ENCODE measurements at regions not wholly inside any gene's neighbourhood (a gene's known extent, or its start where the extent isn't known, plus 50 kb on each side); places are given as distances from the start of the nearest gene placed in this dataset.

- Histone ChIP-seq H3K27me3 (ENCODE audit: control insufficient read depth, insufficient read depth, low read length) (no peaks in the 10 kb centered on the region), H3K9me3 (ENCODE audit: control insufficient read depth, insufficient read depth, low read depth, low read length) (no peaks in the 10 kb centered on the region), H3K27ac (ENCODE audit: low read length) (no peak overlapping the region), H3K4me1 (ENCODE audit: control insufficient read depth, insufficient read depth, low read length) (no peaks in the 10 kb centered on the region), H3K4me3 (ENCODE audit: low read depth in 2 of 2, low read length in 2 of 2) (no peak overlapping the region), H3K36me3 (ENCODE audit: control insufficient read depth, insufficient read depth, low read length) (no peaks in the 10 kb centered on the region)
- CTCF ChIA-PET, result no interaction called here
- ATAC-seq (no peak), DNase-seq (ENCODE audit: low read depth, low spot score) (no peak)
- BruUV-seq (replicated peaks), result no TSS peak
- POLR2A ChIA-PET, result no interaction called here
- in situ Hi-C loops (cut with HindIII; ENCODE audit: low pct_unique_long_range_greater_than_20kb, low sequenced_read_pairs) (no loop called here), intact Hi-C loops (cut with micrococcal nuclease; ENCODE audit: unreplicated experiment) (no loop called here)
- TF ChIP-seq, protein P1, sequence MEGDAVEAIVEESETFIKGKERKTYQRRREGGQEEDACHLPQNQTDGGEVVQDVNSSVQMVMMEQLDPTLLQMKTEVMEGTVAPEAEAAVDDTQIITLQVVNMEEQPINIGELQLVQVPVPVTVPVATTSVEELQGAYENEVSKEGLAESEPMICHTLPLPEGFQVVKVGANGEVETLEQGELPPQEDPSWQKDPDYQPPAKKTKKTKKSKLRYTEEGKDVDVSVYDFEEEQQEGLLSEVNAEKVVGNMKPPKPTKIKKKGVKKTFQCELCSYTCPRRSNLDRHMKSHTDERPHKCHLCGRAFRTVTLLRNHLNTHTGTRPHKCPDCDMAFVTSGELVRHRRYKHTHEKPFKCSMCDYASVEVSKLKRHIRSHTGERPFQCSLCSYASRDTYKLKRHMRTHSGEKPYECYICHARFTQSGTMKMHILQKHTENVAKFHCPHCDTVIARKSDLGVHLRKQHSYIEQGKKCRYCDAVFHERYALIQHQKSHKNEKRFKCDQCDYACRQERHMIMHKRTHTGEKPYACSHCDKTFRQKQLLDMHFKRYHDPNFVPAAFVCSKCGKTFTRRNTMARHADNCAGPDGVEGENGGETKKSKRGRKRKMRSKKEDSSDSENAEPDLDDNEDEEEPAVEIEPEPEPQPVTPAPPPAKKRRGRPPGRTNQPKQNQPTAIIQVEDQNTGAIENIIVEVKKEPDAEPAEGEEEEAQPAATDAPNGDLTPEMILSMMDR (IDR thresholded peaks at IDR 0.05), result no peak
- TF ChIP-seq POLR2AphosphoS5 (IDR thresholded peaks at IDR 0.05; ENCODE audit: low read depth, low read length) (no peak), SIN3A (IDR thresholded peaks at IDR 0.05; ENCODE audit: borderline replicate concordance, insufficient read depth, low read depth, low read length) (no peak), TCF7L2 (IDR thresholded peaks at IDR 0.05; ENCODE audit: low read depth, low read length) (no peak), REST (IDR thresholded peaks at IDR 0.05; ENCODE audit: insufficient read depth in 1 of 2, low read depth in 2 of 2, low read length in 1 of 2) (no peak)
These were observed 148.2 kb upstream of the HNRNPA3 start for GRCh38 chr2:177064422-177064821.

- no TSS peak for BruUV-seq (replicated peaks)
- Histone ChIP-seq H3K4me1 (ENCODE audit: control insufficient read depth, insufficient read depth, low read length) (no peaks in the 10 kb centered on the region), H3K36me3 (ENCODE audit: control insufficient read depth, insufficient read depth, low read length) (no peaks in the 10 kb centered on the region), H3K27me3 (ENCODE audit: control insufficient read depth, insufficient read depth, low read length) (no peaks in the 10 kb centered on the region), H3K27ac (ENCODE audit: low read length) (no peak overlapping the region), H3K4me3 (ENCODE audit: low read depth in 2 of 2, low read length in 2 of 2) (no peak overlapping the region), H3K9me3 (ENCODE audit: control insufficient read depth, insufficient read depth, low read depth, low read length) (no peaks in the 10 kb centered on the region)
- no peak for DNase-seq (ENCODE audit: low read depth, low spot score)
- CTCF ChIA-PET, result no interaction called here
- intact Hi-C loops (cut with micrococcal nuclease; ENCODE audit: unreplicated experiment), result no loop called here
- in situ Hi-C loops (cut with HindIII; ENCODE audit: low pct_unique_long_range_greater_than_20kb, low sequenced_read_pairs), result no loop called here
- POLR2A ChIA-PET, result no interaction called here
- no peak for ATAC-seq
- TF ChIP-seq TCF7L2 (IDR thresholded peaks at IDR 0.05; ENCODE audit: low read depth, low read length) (no peak), POLR2AphosphoS5 (IDR thresholded peaks at IDR 0.05; ENCODE audit: low read depth, low read length) (no peak), SIN3A (IDR thresholded peaks at IDR 0.05; ENCODE audit: borderline replicate concordance, insufficient read depth, low read depth, low read length) (no peak), REST (IDR thresholded peaks at IDR 0.05; ENCODE audit: insufficient read depth in 1 of 2, low read depth in 2 of 2, low read length in 1 of 2) (no peak)
- TF ChIP-seq, protein P1 (IDR thresholded peaks at IDR 0.05), result no peak
These were observed 143.6 kb upstream of the HNRNPA3 start for GRCh38 chr2:177068967-177069366.
